H9 (cell line): ENCODE measurements at regions not wholly inside any gene's neighbourhood (a gene's known extent, or its start where the extent isn't known, plus 50 kb on each side); places are given as distances from the start of the nearest gene placed in this dataset.

ENCODE experiments used
- DNase-seq: peaks from one replicate; pipeline ENCODE4 v3.0.0-alpha.2; 2017
- H2AFZ ChIP-seq: one replicate; pipeline ENCODE4 v1.6.1; 2013; ENCODE audit warnings: mild to moderate bottlenecking, low read length, control low read depth, moderate library complexity
- H2AK5ac ChIP-seq: 2 replicates; pipeline ENCODE4 v1.6.1; 2013; ENCODE audit warnings: low read length, control low read depth, mixed read lengths; ENCODE audit not compliant: insufficient read length
- H2BK120ac ChIP-seq: one replicate; pipeline ENCODE4 v1.6.1; 2013; ENCODE audit warnings: low read depth, mild to moderate bottlenecking, low read length, control low read depth, inconsistent platforms; ENCODE audit not compliant: poor library complexity, severe bottlenecking
- H2BK12ac ChIP-seq: 2 replicates; pipeline ENCODE4 v1.6.1; 2013; ENCODE audit warnings: low read length, control low read depth, mixed read lengths, low read depth; ENCODE audit not compliant: insufficient read length
- H2BK15ac ChIP-seq: 2 replicates; pipeline ENCODE4 v1.6.1; 2013; ENCODE audit warnings: low read depth, low read length, control low read depth
- H2BK20ac ChIP-seq: one replicate; pipeline ENCODE4 v1.6.1; 2013; ENCODE audit warnings: low read depth, mild to moderate bottlenecking, low read length, control low read depth, inconsistent platforms; ENCODE audit not compliant: poor library complexity, severe bottlenecking
- H2BK5ac ChIP-seq: 2 replicates; pipeline ENCODE4 v1.6.1; 2013; ENCODE audit warnings: low read length, control low read depth, mixed read lengths; ENCODE audit not compliant: insufficient read length
- H3K14ac ChIP-seq: 2 replicates; pipeline ENCODE4 v1.6.1; 2013; ENCODE audit warnings: low read length, control low read depth; ENCODE audit not compliant: insufficient read depth
- H3K18ac ChIP-seq: 2 replicates; pipeline ENCODE4 v1.6.1; 2013; ENCODE audit warnings: low read depth, mild to moderate bottlenecking, mixed read lengths, low read length, control low read depth; ENCODE audit not compliant: insufficient read length
- H3K23ac ChIP-seq: 2 replicates; pipeline ENCODE4 v1.6.1; 2013; ENCODE audit warnings: low read length, control low read depth, mixed read lengths, low read depth; ENCODE audit not compliant: insufficient read length
- H3K23me2 ChIP-seq: 2 replicates; pipeline ENCODE4 v1.6.1; 2013; ENCODE audit warnings: low read depth, mild to moderate bottlenecking, mixed read lengths, low read length, control low read depth; ENCODE audit not compliant: insufficient read length, poor library complexity, severe bottlenecking
- H3K27ac ChIP-seq: 2 replicates; pipeline ENCODE4 v1.5.1; 2013; ENCODE audit warnings: low read length, control low read depth, mixed read lengths, low read depth; ENCODE audit not compliant: insufficient read length
- H3K27me3 ChIP-seq: 2 replicates; pipeline ENCODE4 v1.6.1; 2013; ENCODE audit warnings: low read length, control low read depth, inconsistent platforms; ENCODE audit not compliant: insufficient read depth
- H3K4ac ChIP-seq: 2 replicates; pipeline ENCODE4 v1.6.1; 2013; ENCODE audit warnings: low read depth, mild to moderate bottlenecking, control low read depth, inconsistent platforms, low read length, moderate library complexity
- H3K4me1 ChIP-seq: 2 replicates; pipeline ENCODE4 v1.6.1; 2013; ENCODE audit warnings: low read length, control low read depth, inconsistent platforms; ENCODE audit not compliant: insufficient read depth
- H3K4me2 ChIP-seq: 2 replicates; pipeline ENCODE4 v1.6.1; 2013; ENCODE audit warnings: low read length, control low read depth, mixed read lengths; ENCODE audit not compliant: insufficient read length, insufficient read depth
- H3K56ac ChIP-seq: 2 replicates; pipeline ENCODE4 v1.6.1; 2013; ENCODE audit warnings: low read depth, mild to moderate bottlenecking, mixed read lengths, low read length, control low read depth; ENCODE audit not compliant: insufficient read length
- H3K79me1 ChIP-seq: 2 replicates; pipeline ENCODE4 v1.6.1; 2013; ENCODE audit warnings: low read depth, mild to moderate bottlenecking, moderate library complexity, low read length, control low read depth, inconsistent platforms; ENCODE audit not compliant: insufficient read depth, poor library complexity, severe bottlenecking
- H3K79me2 ChIP-seq: 2 replicates; pipeline ENCODE4 v1.6.1; 2013; ENCODE audit warnings: low read length, control low read depth, inconsistent platforms; ENCODE audit not compliant: insufficient read depth
- H3K9ac ChIP-seq: 2 replicates; pipeline ENCODE4 v1.6.1; 2013; ENCODE audit warnings: low read length, control low read depth, mixed read lengths; ENCODE audit not compliant: insufficient read length; ENCODE audit errors: extremely low read depth
- H3K9me3 ChIP-seq: one replicate; pipeline ENCODE4 v1.6.1; 2013; ENCODE audit warnings: low read depth, low read length, inconsistent platforms; ENCODE audit not compliant: control insufficient read depth
- H3T11ph ChIP-seq: one replicate; pipeline ENCODE4 v1.6.1; 2013; ENCODE audit warnings: mild to moderate bottlenecking, low read length, control low read depth, inconsistent platforms
- H4K20me1 ChIP-seq: one replicate; pipeline ENCODE4 v1.6.1; 2013; ENCODE audit not compliant: control insufficient read depth, insufficient read length, insufficient read depth
- H4K5ac ChIP-seq: 2 replicates; pipeline ENCODE4 v1.6.1; 2013; ENCODE audit warnings: low read depth, mild to moderate bottlenecking, mixed read lengths, low read length, control low read depth; ENCODE audit not compliant: insufficient read length
- H4K8ac ChIP-seq: replicated peaks from 2 replicates; pipeline ENCODE4 v1.6.1; 2013; ENCODE audit warnings: low read length, control low read depth, mixed read lengths, low read depth; ENCODE audit not compliant: insufficient read length
- H4K91ac ChIP-seq: 2 replicates; pipeline ENCODE4 v1.6.1; 2013; ENCODE audit warnings: low read depth, mild to moderate bottlenecking, moderate library complexity, mixed read lengths, low read length, control low read depth; ENCODE audit not compliant: insufficient read length
- H3K27ac Mint-ChIP-seq, 3 experiments: 2 replicates in 2 of 3; 3 replicates in 1 of 3; pipeline ENCODE4 v1.8.0; 2020 to 2021; ENCODE audit warnings: mixed read lengths in 3 of 3, mild to moderate bottlenecking in 1 of 3, moderate library complexity in 1 of 3
- H3K27me3 Mint-ChIP-seq: 2 replicates; pipeline ENCODE4 v1.8.0; 2021; ENCODE audit warnings: low read depth, mild to moderate bottlenecking, moderate library complexity, mixed read lengths
- H3K36me3 Mint-ChIP-seq, 3 experiments: 2 replicates in 2 of 3; 3 replicates in 1 of 3; pipeline ENCODE4 v1.8.0; 2020 to 2021; ENCODE audit warnings: low read depth in 3 of 3, mixed read lengths in 3 of 3; ENCODE audit not compliant: insufficient read depth in 1 of 3
- H3K4me1 Mint-ChIP-seq, 2 experiments: 2 replicates each; pipeline ENCODE4 v1.8.0; 2020; ENCODE audit warnings: mixed read lengths in 2 of 2
- H3K4me3 Mint-ChIP-seq, 2 experiments: 2 replicates in 1 of 2; 3 replicates in 1 of 2; pipeline ENCODE4 v1.8.0; 2020 to 2021; ENCODE audit warnings: mild to moderate bottlenecking in 2 of 2, mixed read lengths in 2 of 2, moderate library complexity in 1 of 2
- H3K9me3 Mint-ChIP-seq, 2 experiments: 2 replicates in 1 of 2; 3 replicates in 1 of 2; pipeline ENCODE4 v1.8.0; 2020; ENCODE audit warnings: mild to moderate bottlenecking in 2 of 2, mixed read lengths in 2 of 2, moderate library complexity in 1 of 2
- CTCF ChIP-seq: fragments of 200-600 bp; sonication (generic); conservative IDR thresholded peaks from 3 replicates; pipeline ENCODE4 v1.8.0; 2021; ENCODE audit warnings: antibody characterized with exemption, mild to moderate bottlenecking
- WGBS: extraction: QIAGEN DNeasy Blood & Tissue Kit; methylation state at CpG from one replicate; pipeline ENCODE4 v1.1.7; 2013; ENCODE audit warnings: missing lambda C conversion rate, low lambda C conversion rate, mixed read lengths; ENCODE audit not compliant: insufficient read length; ENCODE audit errors: extremely low coverage; 5-methylcytosine and 5-hydroxymethylcytosine counted together

GRCh38 chr2:41784496-41784895 lies 263.3 kb upstream of the PKDCC start:
- no peaks in the 10 kb centered on the region for H3K9me3 ChIP-seq
- no peaks in the 10 kb centered on the region for H3K79me2 ChIP-seq
- H2BK5ac ChIP-seq: no peak overlapping the region
- H3K56ac ChIP-seq: no peak overlapping the region
- DNase-seq: peak; percentile 36
- H3T11ph ChIP-seq: no peak overlapping the region
- H3K36me3 Mint-ChIP-seq: no peaks in the 10 kb centered on the region
- no peak overlapping the region for H4K8ac ChIP-seq
- H3K4me1 Mint-ChIP-seq: peaks cover 7% of the 10 kb centered on the region in 2 experiments
- H3K27me3 ChIP-seq: no peaks in the 10 kb centered on the region
- H2BK20ac ChIP-seq: no peak overlapping the region
- H3K9me3 Mint-ChIP-seq: no peaks in the 10 kb centered on the region
- H3K27ac ChIP-seq: no peak overlapping the region
- H4K91ac ChIP-seq: no peak overlapping the region
- no peaks in the 10 kb centered on the region for H3K4me1 ChIP-seq
- H4K5ac ChIP-seq: no peak overlapping the region
- H3K27me3 Mint-ChIP-seq: no peaks in the 10 kb centered on the region; the same call in 1 of the 2 replicates
- no peak overlapping the region for H3K18ac ChIP-seq
- H3K23ac ChIP-seq: no peak overlapping the region
- no peak overlapping the region for H2BK120ac ChIP-seq
- no CpG with 5 or more reads among the region's 6 CpGs for WGBS
- no peak overlapping the region for H3K4me3 Mint-ChIP-seq
- H3K9ac ChIP-seq: no peak overlapping the region
- no peak overlapping the region for H2AK5ac ChIP-seq
- H2AFZ ChIP-seq: no peak overlapping the region
- H2BK15ac ChIP-seq: no peak overlapping the region
- H3K14ac ChIP-seq: no peak overlapping the region
- H3K79me1 ChIP-seq: no peaks in the 10 kb centered on the region
- H3K27ac Mint-ChIP-seq: peak overlapping the region in 1 of 3 experiments; percentile 78; a peak in 1 of 7 replicates
- H3K23me2 ChIP-seq: no peaks in the 10 kb centered on the region
- no peak for TF ChIP-seq CTCF
- H3K4ac ChIP-seq: no peak overlapping the region
- H2BK12ac ChIP-seq: no peak overlapping the region
- no peak overlapping the region for H3K4me2 ChIP-seq
- H4K20me1 ChIP-seq: no peaks in the 10 kb centered on the region
